ENCODE measurements at regions not wholly inside any gene's neighbourhood (a gene's known extent, or its start where the extent isn't known, plus 50 kb on each side); places are given as distances from the start of the nearest gene placed in this dataset.

DNA sequence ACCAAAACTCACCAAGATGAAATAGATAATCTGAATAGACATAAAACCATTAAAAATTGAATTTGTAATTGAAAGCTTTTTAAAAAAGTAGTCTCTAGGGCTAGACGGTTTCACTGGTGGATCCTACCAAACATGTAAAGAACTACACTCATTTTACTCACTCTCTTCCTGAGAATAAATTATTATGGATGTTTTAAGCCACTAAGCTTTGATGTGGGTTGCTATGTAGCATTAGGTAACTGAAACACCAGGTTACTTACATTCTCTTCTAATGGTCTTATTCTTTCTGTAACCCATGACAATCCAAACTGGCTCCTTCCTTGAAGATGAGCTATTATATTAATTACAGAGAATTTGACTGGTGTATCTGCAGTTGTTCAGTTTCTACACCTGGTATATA, 385.1 kb downstream of the PPP1R2C start:
- Histone ChIP-seq H3K27me3 (ENCODE audit: insufficient read depth, low read length) (no peaks in the 10 kb centered on the region), H3K79me2 (ENCODE audit: insufficient read depth, low read length) (no peaks in the 10 kb centered on the region), H4K20me1 (ENCODE audit: insufficient read depth, low read length) (no peaks in the 10 kb centered on the region), H3K4me3 (ENCODE audit: insufficient read depth, low read depth, low read length) (no peak overlapping the region), H3K36me3 (ENCODE audit: insufficient read depth, low read length) (no peaks in the 10 kb centered on the region), H3K9me3 (ENCODE audit: insufficient read depth, low read depth, low read length) (no peaks in the 10 kb centered on the region), H3K9ac (ENCODE audit: low read length) (no peak overlapping the region), H2AFZ (ENCODE audit: low read depth, low read length) (no peak overlapping the region), H3K4me2 (ENCODE audit: low read length) (no peak overlapping the region), H3K4me1 (ENCODE audit: insufficient read depth, low read length) (no peaks in the 10 kb centered on the region), H3K27ac (ENCODE audit: low read depth, low read length) (no peak overlapping the region)
- DNase-seq (ENCODE audit: low read depth) (no peak), FAIRE-seq (peak; percentile 5)
- Mint-ChIP-seq H3K9me3 (ENCODE audit: unreplicated experiment) (no peaks in the 10 kb centered on the region), H3K4me3 (ENCODE audit: unreplicated experiment) (no peak overlapping the region), H3K27me3 (ENCODE audit: low read depth, unreplicated experiment) (no peaks in the 10 kb centered on the region), H3K4me1 (ENCODE audit: low read depth, unreplicated experiment) (no peaks in the 10 kb centered on the region), H3K36me3 (ENCODE audit: low read depth, unreplicated experiment) (no peaks in the 10 kb centered on the region), H3K27ac (ENCODE audit: unreplicated experiment) (no peak overlapping the region)
- TF ChIP-seq EZH2 (IDR thresholded peaks at IDR 0.05; ENCODE audit: insufficient read depth, low read length): no peak
- TF ChIP-seq, protein P1, sequence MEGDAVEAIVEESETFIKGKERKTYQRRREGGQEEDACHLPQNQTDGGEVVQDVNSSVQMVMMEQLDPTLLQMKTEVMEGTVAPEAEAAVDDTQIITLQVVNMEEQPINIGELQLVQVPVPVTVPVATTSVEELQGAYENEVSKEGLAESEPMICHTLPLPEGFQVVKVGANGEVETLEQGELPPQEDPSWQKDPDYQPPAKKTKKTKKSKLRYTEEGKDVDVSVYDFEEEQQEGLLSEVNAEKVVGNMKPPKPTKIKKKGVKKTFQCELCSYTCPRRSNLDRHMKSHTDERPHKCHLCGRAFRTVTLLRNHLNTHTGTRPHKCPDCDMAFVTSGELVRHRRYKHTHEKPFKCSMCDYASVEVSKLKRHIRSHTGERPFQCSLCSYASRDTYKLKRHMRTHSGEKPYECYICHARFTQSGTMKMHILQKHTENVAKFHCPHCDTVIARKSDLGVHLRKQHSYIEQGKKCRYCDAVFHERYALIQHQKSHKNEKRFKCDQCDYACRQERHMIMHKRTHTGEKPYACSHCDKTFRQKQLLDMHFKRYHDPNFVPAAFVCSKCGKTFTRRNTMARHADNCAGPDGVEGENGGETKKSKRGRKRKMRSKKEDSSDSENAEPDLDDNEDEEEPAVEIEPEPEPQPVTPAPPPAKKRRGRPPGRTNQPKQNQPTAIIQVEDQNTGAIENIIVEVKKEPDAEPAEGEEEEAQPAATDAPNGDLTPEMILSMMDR (IDR thresholded peaks at IDR 0.05; ENCODE audit: insufficient read depth, low read depth, low read length): no peak

DNA sequence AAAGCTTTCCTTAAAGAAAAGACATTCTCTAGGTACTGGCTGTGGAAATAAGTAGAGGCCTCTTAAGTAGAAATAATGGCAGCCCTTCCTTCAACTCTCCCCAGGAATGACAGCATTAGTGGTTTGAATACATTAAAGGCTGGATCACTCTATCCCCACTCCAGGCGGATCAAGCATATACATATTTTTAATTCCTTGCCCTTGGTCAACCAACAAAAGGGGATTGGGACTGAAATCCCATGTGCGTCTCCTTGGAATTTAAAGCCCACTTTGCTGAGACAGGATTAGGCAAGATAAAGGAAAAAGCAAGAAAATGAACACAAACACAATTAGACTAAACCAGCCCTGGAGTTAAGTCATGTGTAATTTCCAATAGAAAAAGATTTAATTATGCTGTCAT, 391.3 kb downstream of the PPP1R2C start:
- H2AFZ ChIP-seq (ENCODE audit: low read depth, low read length): no peak overlapping the region
- H3K4me2 ChIP-seq (ENCODE audit: low read length): no peak overlapping the region
- TF ChIP-seq, protein P1 (IDR thresholded peaks at IDR 0.05; ENCODE audit: insufficient read depth, low read depth, low read length): no peak
- no peak for TF ChIP-seq EZH2 (IDR thresholded peaks at IDR 0.05; ENCODE audit: insufficient read depth, low read length)
- no peak overlapping the region for H3K4me3 ChIP-seq (ENCODE audit: insufficient read depth, low read depth, low read length)
- H3K36me3 ChIP-seq (ENCODE audit: insufficient read depth, low read length): no peaks in the 10 kb centered on the region
- H3K27ac ChIP-seq (ENCODE audit: low read depth, low read length): no peak overlapping the region
- H3K79me2 ChIP-seq (ENCODE audit: insufficient read depth, low read length): no peaks in the 10 kb centered on the region
- no peak overlapping the region for H3K9ac ChIP-seq (ENCODE audit: low read length)
- H3K4me1 ChIP-seq (ENCODE audit: insufficient read depth, low read length): no peaks in the 10 kb centered on the region
- H3K27ac Mint-ChIP-seq (ENCODE audit: unreplicated experiment): no peak overlapping the region
- no peaks in the 10 kb centered on the region for H3K9me3 ChIP-seq (ENCODE audit: insufficient read depth, low read depth, low read length)
- no peaks in the 10 kb centered on the region for H3K27me3 ChIP-seq (ENCODE audit: insufficient read depth, low read length)
- H3K27me3 Mint-ChIP-seq (ENCODE audit: low read depth, unreplicated experiment): no peaks in the 10 kb centered on the region
- H3K36me3 Mint-ChIP-seq (ENCODE audit: low read depth, unreplicated experiment): no peaks in the 10 kb centered on the region
- FAIRE-seq: peak; percentile 34
- H3K4me3 Mint-ChIP-seq (ENCODE audit: unreplicated experiment): no peak overlapping the region
- no peaks in the 10 kb centered on the region for H4K20me1 ChIP-seq (ENCODE audit: insufficient read depth, low read length)
- H3K4me1 Mint-ChIP-seq (ENCODE audit: low read depth, unreplicated experiment): no peaks in the 10 kb centered on the region
- peaks cover 2% of the 10 kb centered on the region for H3K9me3 Mint-ChIP-seq (ENCODE audit: unreplicated experiment)
- no peak for DNase-seq (ENCODE audit: low read depth)

GRCh38 chrX:42385730-42386129, 392.2 kb downstream of the PPP1R2C start:
- Histone ChIP-seq H3K4me1 (ENCODE audit: insufficient read depth, low read length) (no peaks in the 10 kb centered on the region), H3K27me3 (ENCODE audit: insufficient read depth, low read length) (no peaks in the 10 kb centered on the region), H3K27ac (ENCODE audit: low read depth, low read length) (no peak overlapping the region), H3K36me3 (ENCODE audit: insufficient read depth, low read length) (no peaks in the 10 kb centered on the region), H2AFZ (ENCODE audit: low read depth, low read length) (no peak overlapping the region), H3K9me3 (ENCODE audit: insufficient read depth, low read depth, low read length) (no peaks in the 10 kb centered on the region), H4K20me1 (ENCODE audit: insufficient read depth, low read length) (no peaks in the 10 kb centered on the region), H3K4me3 (ENCODE audit: insufficient read depth, low read depth, low read length) (no peak overlapping the region), H3K79me2 (ENCODE audit: insufficient read depth, low read length) (no peaks in the 10 kb centered on the region), H3K4me2 (ENCODE audit: low read length) (no peak overlapping the region), H3K9ac (ENCODE audit: low read length) (no peak overlapping the region)
- Mint-ChIP-seq H3K9me3 (ENCODE audit: unreplicated experiment) (peaks cover 2% of the 10 kb centered on the region), H3K27ac (ENCODE audit: unreplicated experiment) (no peak overlapping the region), H3K4me3 (ENCODE audit: unreplicated experiment) (no peak overlapping the region), H3K27me3 (ENCODE audit: low read depth, unreplicated experiment) (no peaks in the 10 kb centered on the region), H3K4me1 (ENCODE audit: low read depth, unreplicated experiment) (no peaks in the 10 kb centered on the region), H3K36me3 (ENCODE audit: low read depth, unreplicated experiment) (no peaks in the 10 kb centered on the region)
- FAIRE-seq (no peak), DNase-seq (ENCODE audit: low read depth) (no peak)
- no peak for TF ChIP-seq EZH2 (IDR thresholded peaks at IDR 0.05; ENCODE audit: insufficient read depth, low read length)
- TF ChIP-seq, protein P1 (IDR thresholded peaks at IDR 0.05; ENCODE audit: insufficient read depth, low read depth, low read length): no peak
